ENCODE measurements at regions not wholly inside any gene's neighbourhood (a gene's known extent, or its start where the extent isn't known, plus 50 kb on each side); places are given as distances from the start of the nearest gene placed in this dataset.
"Not testable (repeated sequence)": the region's sequence is repeated elsewhere in the genome, so short reads cannot be mapped to it uniquely, and the experiment has no call there.

DNA sequence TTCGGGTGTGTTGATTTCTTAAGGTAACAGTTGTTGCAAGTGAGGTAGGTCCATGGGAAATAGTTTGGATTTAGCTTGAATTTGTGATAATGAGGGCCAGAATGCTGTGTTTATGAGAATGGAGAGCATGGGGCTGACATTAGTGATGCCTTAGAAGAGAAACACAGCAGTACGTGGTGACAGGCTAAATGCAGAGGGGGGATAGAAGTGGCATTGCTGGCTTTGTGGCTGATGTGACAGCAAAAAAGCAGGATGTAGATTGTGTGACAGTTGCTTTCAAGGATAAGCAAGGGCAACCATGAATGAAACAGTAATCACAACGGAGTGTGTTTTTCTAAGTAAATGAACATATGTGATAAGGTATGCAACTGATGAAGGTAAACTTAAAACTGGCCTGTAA, 103.4 kb upstream of the SGCD start:
- DNase-seq (ENCODE audit: low spot score in 2 of 2) = no peak
- Histone ChIP-seq H3K27ac (no peak overlapping the region), H3K36me3 (no peaks in the 10 kb centered on the region), H3K9me3 (no peaks in the 10 kb centered on the region), H3K4me1 (no peaks in the 10 kb centered on the region), H3K4me3 (no peak overlapping the region), H3K27me3 (no peaks in the 10 kb centered on the region)
- TF ChIP-seq POLR2A (IDR thresholded peaks at IDR 0.05) = no peak
- TF ChIP-seq, protein P1, sequence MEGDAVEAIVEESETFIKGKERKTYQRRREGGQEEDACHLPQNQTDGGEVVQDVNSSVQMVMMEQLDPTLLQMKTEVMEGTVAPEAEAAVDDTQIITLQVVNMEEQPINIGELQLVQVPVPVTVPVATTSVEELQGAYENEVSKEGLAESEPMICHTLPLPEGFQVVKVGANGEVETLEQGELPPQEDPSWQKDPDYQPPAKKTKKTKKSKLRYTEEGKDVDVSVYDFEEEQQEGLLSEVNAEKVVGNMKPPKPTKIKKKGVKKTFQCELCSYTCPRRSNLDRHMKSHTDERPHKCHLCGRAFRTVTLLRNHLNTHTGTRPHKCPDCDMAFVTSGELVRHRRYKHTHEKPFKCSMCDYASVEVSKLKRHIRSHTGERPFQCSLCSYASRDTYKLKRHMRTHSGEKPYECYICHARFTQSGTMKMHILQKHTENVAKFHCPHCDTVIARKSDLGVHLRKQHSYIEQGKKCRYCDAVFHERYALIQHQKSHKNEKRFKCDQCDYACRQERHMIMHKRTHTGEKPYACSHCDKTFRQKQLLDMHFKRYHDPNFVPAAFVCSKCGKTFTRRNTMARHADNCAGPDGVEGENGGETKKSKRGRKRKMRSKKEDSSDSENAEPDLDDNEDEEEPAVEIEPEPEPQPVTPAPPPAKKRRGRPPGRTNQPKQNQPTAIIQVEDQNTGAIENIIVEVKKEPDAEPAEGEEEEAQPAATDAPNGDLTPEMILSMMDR (IDR thresholded peaks at IDR 0.05) = no peak
- TF ChIP-seq POLR2AphosphoS5 (IDR thresholded peaks at IDR 0.05) = no peak
- intact Hi-C loops (cut with DNase I; ENCODE audit: low total_unique reads) = no loop called here

DNA sequence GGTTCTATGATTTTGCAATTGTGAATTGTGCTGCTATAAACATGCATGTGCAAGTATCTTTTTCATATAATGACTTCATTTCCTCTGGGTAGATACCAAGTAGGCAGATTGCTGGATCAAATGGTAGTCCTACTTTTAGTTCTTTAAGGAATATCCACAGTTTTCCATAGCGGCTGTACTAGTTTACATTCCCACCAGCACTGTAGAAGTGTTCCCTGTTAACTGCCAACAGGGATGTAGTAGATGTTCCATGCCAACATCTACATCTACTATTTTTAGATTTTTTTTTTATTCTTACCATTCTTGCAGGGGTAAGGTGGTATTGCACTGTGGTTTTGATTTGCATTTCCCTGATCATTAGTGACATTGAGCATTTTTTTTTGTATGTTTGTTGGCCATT, 100.5 kb upstream of the SGCD start:
- H3K4me1 ChIP-seq; H3K36me3 ChIP-seq; DNase-seq (ENCODE audit: low spot score in 2 of 2); H3K27ac ChIP-seq; H3K27me3 ChIP-seq; H3K9me3 ChIP-seq; H3K4me3 ChIP-seq; intact Hi-C loops (cut with DNase I; ENCODE audit: low total_unique reads): not testable (repeated sequence)

DNA sequence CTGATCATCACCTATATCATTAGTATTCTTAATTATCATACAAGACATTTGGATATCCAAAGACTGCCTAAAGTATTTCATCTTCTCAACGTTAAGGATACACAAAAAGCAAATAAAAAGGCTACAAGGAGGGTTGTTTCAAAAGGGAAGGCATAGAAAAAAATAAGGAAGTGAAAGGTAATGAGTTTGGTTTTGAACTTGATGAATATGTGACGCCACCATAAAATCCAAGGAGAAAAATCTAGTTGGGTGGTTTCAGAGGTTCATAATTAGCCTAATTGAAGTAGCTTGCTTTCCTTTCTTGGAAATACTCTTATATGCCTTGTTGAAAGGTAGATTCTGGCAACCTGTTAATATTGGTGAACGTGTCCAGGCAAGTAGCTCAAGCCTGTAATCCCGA, 96.1 kb upstream of the SGCD start:
- DNase-seq (ENCODE audit: low spot score in 2 of 2) = no peak
- intact Hi-C loops (cut with DNase I; ENCODE audit: low total_unique reads) = no loop called here
- H3K4me3 ChIP-seq = no peak overlapping the region

DNA sequence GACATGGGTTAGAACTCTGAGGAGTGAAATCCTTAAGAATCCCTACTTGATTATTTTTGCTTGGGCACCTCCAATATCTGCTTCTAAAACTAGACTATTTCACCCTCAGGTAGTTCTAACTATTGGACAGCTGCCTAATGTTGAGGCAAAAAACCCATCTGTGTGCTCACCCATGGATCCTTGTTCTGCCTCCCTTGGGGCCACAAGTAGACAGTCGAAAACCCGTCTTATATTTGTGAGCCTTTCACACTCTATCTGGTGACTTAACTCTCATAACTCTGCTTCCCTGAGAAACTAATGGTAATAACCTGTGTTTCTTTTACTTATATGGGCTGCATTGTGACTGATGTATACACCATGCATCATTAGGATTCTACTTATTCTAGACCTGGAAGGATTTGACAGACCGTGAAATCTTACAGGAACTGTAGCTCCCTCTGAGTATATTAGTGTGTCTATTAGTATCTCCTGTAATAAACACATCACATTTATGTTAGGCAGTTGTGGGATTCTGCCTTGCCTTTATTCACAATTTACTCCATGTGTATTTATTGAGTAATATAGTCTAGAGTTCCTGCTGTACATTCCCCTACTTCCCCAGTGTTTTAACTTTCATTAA, 94.6 kb upstream of the SGCD start:
- no peaks in the 10 kb centered on the region for H3K27me3 ChIP-seq
- H3K9me3 ChIP-seq = no peaks in the 10 kb centered on the region
- H3K4me1 ChIP-seq = no peaks in the 10 kb centered on the region
- TF ChIP-seq POLR2AphosphoS5 (IDR thresholded peaks at IDR 0.05) = no peak
- no peak for TF ChIP-seq POLR2A (IDR thresholded peaks at IDR 0.05)
- TF ChIP-seq, protein P1 (IDR thresholded peaks at IDR 0.05) = no peak
- no peak overlapping the region for H3K4me3 ChIP-seq
- DNase-seq (ENCODE audit: low spot score in 2 of 2) = no peak
- intact Hi-C loops (cut with DNase I; ENCODE audit: low total_unique reads) = no loop called here
- H3K36me3 ChIP-seq = no peaks in the 10 kb centered on the region
- H3K27ac ChIP-seq = no peak overlapping the region

More for the DNA sequence above, 96.1 kb upstream of the SGCD start:
- Histone ChIP-seq H3K4me1 (no peaks in the 10 kb centered on the region), H3K36me3 (no peaks in the 10 kb centered on the region), H3K27me3 (no peaks in the 10 kb centered on the region), H3K27ac (no peak overlapping the region), H3K9me3 (no peaks in the 10 kb centered on the region)
- TF ChIP-seq POLR2AphosphoS5 (IDR thresholded peaks at IDR 0.05) (no peak), POLR2A (IDR thresholded peaks at IDR 0.05) (no peak)
- TF ChIP-seq, protein P1 (IDR thresholded peaks at IDR 0.05) = no peak

DNA sequence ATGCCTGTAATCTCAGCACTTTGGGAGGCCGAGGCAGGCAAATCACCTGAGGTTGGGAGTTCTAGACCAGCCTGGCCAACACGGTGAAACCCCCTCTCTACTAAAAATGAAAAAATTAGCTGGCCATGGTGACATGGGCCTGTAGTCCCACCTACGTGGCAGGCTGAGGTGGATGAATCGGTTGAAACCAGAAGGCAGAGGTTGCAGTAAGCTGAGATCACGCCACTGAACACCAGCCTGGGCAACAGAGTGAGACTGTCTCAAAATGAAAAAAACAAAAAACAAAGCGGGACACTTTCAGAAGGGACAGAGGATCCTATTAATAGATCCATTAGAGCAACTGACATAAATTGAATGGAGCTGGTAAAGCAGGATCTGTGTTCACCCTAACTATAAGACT, 89.6 kb upstream of the SGCD start:
- Histone ChIP-seq H3K36me3 (no peaks in the 10 kb centered on the region), H3K27me3 (no peaks in the 10 kb centered on the region), H3K27ac (no peak overlapping the region), H3K4me3 (no peak overlapping the region), H3K9me3 (no peaks in the 10 kb centered on the region), H3K4me1 (no peaks in the 10 kb centered on the region)
- TF ChIP-seq POLR2AphosphoS5 (IDR thresholded peaks at IDR 0.05) (no peak), POLR2A (IDR thresholded peaks at IDR 0.05) (no peak)
- TF ChIP-seq, protein P1 (IDR thresholded peaks at IDR 0.05) = no peak
- DNase-seq (ENCODE audit: low spot score in 2 of 2) = no peak
- intact Hi-C loops (cut with DNase I; ENCODE audit: low total_unique reads) = no loop called here

DNA sequence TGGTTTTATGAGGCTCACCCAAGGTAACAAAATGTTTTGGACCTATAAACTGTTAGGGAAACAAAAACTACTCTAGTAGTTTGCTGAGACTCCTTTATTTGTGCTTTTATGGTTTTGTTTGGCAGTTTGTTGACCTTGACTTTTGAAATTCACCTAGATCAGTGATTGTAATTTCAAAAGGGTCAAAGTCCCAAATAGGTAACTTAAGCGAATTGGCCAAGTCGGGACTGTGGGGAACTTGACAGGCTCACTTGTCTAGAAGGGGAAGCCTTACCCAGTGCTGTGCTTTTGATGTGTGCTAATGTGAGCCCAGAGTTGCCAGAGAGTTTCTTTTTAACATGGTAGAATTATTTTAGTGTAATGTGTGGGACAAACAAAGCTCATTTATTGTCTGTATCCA, 87.2 kb upstream of the SGCD start:
- DNase-seq (ENCODE audit: low spot score in 2 of 2) = no peak
- Histone ChIP-seq H3K27me3 (no peaks in the 10 kb centered on the region), H3K36me3 (no peaks in the 10 kb centered on the region), H3K4me1 (no peaks in the 10 kb centered on the region), H3K9me3 (no peaks in the 10 kb centered on the region), H3K27ac (no peak overlapping the region), H3K4me3 (no peak overlapping the region)
- TF ChIP-seq, protein P1 (IDR thresholded peaks at IDR 0.05) = no peak
- TF ChIP-seq POLR2AphosphoS5 (IDR thresholded peaks at IDR 0.05) (no peak), POLR2A (IDR thresholded peaks at IDR 0.05) (no peak)
- intact Hi-C loops (cut with DNase I; ENCODE audit: low total_unique reads) = no loop called here
